ENCODE measurements at regions not wholly inside any gene's neighbourhood (a gene's known extent, or its start where the extent isn't known, plus 50 kb on each side); places are given as distances from the start of the nearest gene placed in this dataset.

DNA sequence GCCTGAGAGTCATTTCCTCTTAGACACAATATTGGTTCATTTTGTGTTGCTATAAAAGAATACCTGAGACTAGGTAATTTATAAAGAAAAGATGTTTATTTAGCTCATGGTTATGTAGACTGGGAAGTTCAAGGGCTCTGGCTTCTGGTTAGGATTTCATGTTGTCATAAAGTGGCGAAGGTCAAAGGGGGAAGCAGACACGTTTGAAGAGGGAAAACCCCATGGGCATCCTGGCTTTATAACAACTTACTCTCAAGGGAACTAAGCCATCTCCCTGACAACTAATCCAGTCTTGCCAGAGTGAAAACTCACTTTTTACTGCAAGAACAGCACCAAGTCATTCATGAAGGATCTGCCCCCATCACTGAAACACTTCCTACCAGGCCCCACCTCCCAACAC lies 89.7 kb upstream of the RNF152 start:
- TF ChIP-seq EP300 (IDR thresholded peaks at IDR 0.05), result no peak
- TF ChIP-seq CTCF (IDR thresholded peaks at IDR 0.05), result no peak
- TF ChIP-seq POLR2A (IDR thresholded peaks at IDR 0.05), result no peak

Data from tibial nerve (tissue), 4 donors.